H9 (cell line): ENCODE measurements at regions not wholly inside any gene's neighbourhood (a gene's known extent, or its start where the extent isn't known, plus 50 kb on each side); places are given as distances from the start of the nearest gene placed in this dataset.

ENCODE experiments used
- DNase-seq: peaks from one replicate; pipeline ENCODE4 v3.0.0-alpha.2; 2017
- H2AFZ ChIP-seq: one replicate; pipeline ENCODE4 v1.6.1; 2013; ENCODE audit warnings: mild to moderate bottlenecking, low read length, control low read depth, moderate library complexity
- H2AK5ac ChIP-seq: 2 replicates; pipeline ENCODE4 v1.6.1; 2013; ENCODE audit warnings: low read length, control low read depth, mixed read lengths; ENCODE audit not compliant: insufficient read length
- H2BK120ac ChIP-seq: one replicate; pipeline ENCODE4 v1.6.1; 2013; ENCODE audit warnings: low read depth, mild to moderate bottlenecking, low read length, control low read depth, inconsistent platforms; ENCODE audit not compliant: poor library complexity, severe bottlenecking
- H2BK12ac ChIP-seq: 2 replicates; pipeline ENCODE4 v1.6.1; 2013; ENCODE audit warnings: low read length, control low read depth, mixed read lengths, low read depth; ENCODE audit not compliant: insufficient read length
- H2BK15ac ChIP-seq: 2 replicates; pipeline ENCODE4 v1.6.1; 2013; ENCODE audit warnings: low read depth, low read length, control low read depth
- H2BK20ac ChIP-seq: one replicate; pipeline ENCODE4 v1.6.1; 2013; ENCODE audit warnings: low read depth, mild to moderate bottlenecking, low read length, control low read depth, inconsistent platforms; ENCODE audit not compliant: poor library complexity, severe bottlenecking
- H2BK5ac ChIP-seq: 2 replicates; pipeline ENCODE4 v1.6.1; 2013; ENCODE audit warnings: low read length, control low read depth, mixed read lengths; ENCODE audit not compliant: insufficient read length
- H3K14ac ChIP-seq: 2 replicates; pipeline ENCODE4 v1.6.1; 2013; ENCODE audit warnings: low read length, control low read depth; ENCODE audit not compliant: insufficient read depth
- H3K18ac ChIP-seq: 2 replicates; pipeline ENCODE4 v1.6.1; 2013; ENCODE audit warnings: low read depth, mild to moderate bottlenecking, mixed read lengths, low read length, control low read depth; ENCODE audit not compliant: insufficient read length
- H3K23ac ChIP-seq: 2 replicates; pipeline ENCODE4 v1.6.1; 2013; ENCODE audit warnings: low read length, control low read depth, mixed read lengths, low read depth; ENCODE audit not compliant: insufficient read length
- H3K23me2 ChIP-seq: 2 replicates; pipeline ENCODE4 v1.6.1; 2013; ENCODE audit warnings: low read depth, mild to moderate bottlenecking, mixed read lengths, low read length, control low read depth; ENCODE audit not compliant: insufficient read length, poor library complexity, severe bottlenecking
- H3K27ac ChIP-seq: 2 replicates; pipeline ENCODE4 v1.5.1; 2013; ENCODE audit warnings: low read length, control low read depth, mixed read lengths, low read depth; ENCODE audit not compliant: insufficient read length
- H3K27me3 ChIP-seq: 2 replicates; pipeline ENCODE4 v1.6.1; 2013; ENCODE audit warnings: low read length, control low read depth, inconsistent platforms; ENCODE audit not compliant: insufficient read depth
- H3K4ac ChIP-seq: 2 replicates; pipeline ENCODE4 v1.6.1; 2013; ENCODE audit warnings: low read depth, mild to moderate bottlenecking, control low read depth, inconsistent platforms, low read length, moderate library complexity
- H3K4me1 ChIP-seq: 2 replicates; pipeline ENCODE4 v1.6.1; 2013; ENCODE audit warnings: low read length, control low read depth, inconsistent platforms; ENCODE audit not compliant: insufficient read depth
- H3K4me2 ChIP-seq: 2 replicates; pipeline ENCODE4 v1.6.1; 2013; ENCODE audit warnings: low read length, control low read depth, mixed read lengths; ENCODE audit not compliant: insufficient read length, insufficient read depth
- H3K56ac ChIP-seq: 2 replicates; pipeline ENCODE4 v1.6.1; 2013; ENCODE audit warnings: low read depth, mild to moderate bottlenecking, mixed read lengths, low read length, control low read depth; ENCODE audit not compliant: insufficient read length
- H3K79me1 ChIP-seq: 2 replicates; pipeline ENCODE4 v1.6.1; 2013; ENCODE audit warnings: low read depth, mild to moderate bottlenecking, moderate library complexity, low read length, control low read depth, inconsistent platforms; ENCODE audit not compliant: insufficient read depth, poor library complexity, severe bottlenecking
- H3K79me2 ChIP-seq: 2 replicates; pipeline ENCODE4 v1.6.1; 2013; ENCODE audit warnings: low read length, control low read depth, inconsistent platforms; ENCODE audit not compliant: insufficient read depth
- H3K9ac ChIP-seq: 2 replicates; pipeline ENCODE4 v1.6.1; 2013; ENCODE audit warnings: low read length, control low read depth, mixed read lengths; ENCODE audit not compliant: insufficient read length; ENCODE audit errors: extremely low read depth
- H3K9me3 ChIP-seq: one replicate; pipeline ENCODE4 v1.6.1; 2013; ENCODE audit warnings: low read depth, low read length, inconsistent platforms; ENCODE audit not compliant: control insufficient read depth
- H3T11ph ChIP-seq: one replicate; pipeline ENCODE4 v1.6.1; 2013; ENCODE audit warnings: mild to moderate bottlenecking, low read length, control low read depth, inconsistent platforms
- H4K20me1 ChIP-seq: one replicate; pipeline ENCODE4 v1.6.1; 2013; ENCODE audit not compliant: control insufficient read depth, insufficient read length, insufficient read depth
- H4K5ac ChIP-seq: 2 replicates; pipeline ENCODE4 v1.6.1; 2013; ENCODE audit warnings: low read depth, mild to moderate bottlenecking, mixed read lengths, low read length, control low read depth; ENCODE audit not compliant: insufficient read length
- H4K8ac ChIP-seq: replicated peaks from 2 replicates; pipeline ENCODE4 v1.6.1; 2013; ENCODE audit warnings: low read length, control low read depth, mixed read lengths, low read depth; ENCODE audit not compliant: insufficient read length
- H4K91ac ChIP-seq: 2 replicates; pipeline ENCODE4 v1.6.1; 2013; ENCODE audit warnings: low read depth, mild to moderate bottlenecking, moderate library complexity, mixed read lengths, low read length, control low read depth; ENCODE audit not compliant: insufficient read length
- H3K27ac Mint-ChIP-seq, 3 experiments: 2 replicates in 2 of 3; 3 replicates in 1 of 3; pipeline ENCODE4 v1.8.0; 2020 to 2021; ENCODE audit warnings: mixed read lengths in 3 of 3, mild to moderate bottlenecking in 1 of 3, moderate library complexity in 1 of 3
- H3K27me3 Mint-ChIP-seq: 2 replicates; pipeline ENCODE4 v1.8.0; 2021; ENCODE audit warnings: low read depth, mild to moderate bottlenecking, moderate library complexity, mixed read lengths
- H3K36me3 Mint-ChIP-seq, 3 experiments: 2 replicates in 2 of 3; 3 replicates in 1 of 3; pipeline ENCODE4 v1.8.0; 2020 to 2021; ENCODE audit warnings: low read depth in 3 of 3, mixed read lengths in 3 of 3; ENCODE audit not compliant: insufficient read depth in 1 of 3
- H3K4me1 Mint-ChIP-seq, 2 experiments: 2 replicates each; pipeline ENCODE4 v1.8.0; 2020; ENCODE audit warnings: mixed read lengths in 2 of 2
- H3K4me3 Mint-ChIP-seq, 2 experiments: 2 replicates in 1 of 2; 3 replicates in 1 of 2; pipeline ENCODE4 v1.8.0; 2020 to 2021; ENCODE audit warnings: mild to moderate bottlenecking in 2 of 2, mixed read lengths in 2 of 2, moderate library complexity in 1 of 2
- H3K9me3 Mint-ChIP-seq, 2 experiments: 2 replicates in 1 of 2; 3 replicates in 1 of 2; pipeline ENCODE4 v1.8.0; 2020; ENCODE audit warnings: mild to moderate bottlenecking in 2 of 2, mixed read lengths in 2 of 2, moderate library complexity in 1 of 2
- WGBS: extraction: QIAGEN DNeasy Blood & Tissue Kit; methylation state at CpG from one replicate; pipeline ENCODE4 v1.1.7; 2013; ENCODE audit warnings: missing lambda C conversion rate, low lambda C conversion rate, mixed read lengths; ENCODE audit not compliant: insufficient read length; ENCODE audit errors: extremely low coverage; 5-methylcytosine and 5-hydroxymethylcytosine counted together
- TF ChIP-seq, protein P1 (sequence below): fragments of 200-600 bp; sonication (generic); conservative IDR thresholded peaks from 3 replicates; pipeline ENCODE4 v1.8.0; 2021; ENCODE audit warnings: antibody characterized with exemption, mild to moderate bottlenecking

- no peaks in the 10 kb centered on the region for H3K79me2 ChIP-seq
- no peak overlapping the region for H4K91ac ChIP-seq
- no peaks in the 10 kb centered on the region for H3K36me3 Mint-ChIP-seq
- H4K20me1 ChIP-seq = no peaks in the 10 kb centered on the region
- no peak overlapping the region for H4K5ac ChIP-seq
- H3K27me3 ChIP-seq = no peaks in the 10 kb centered on the region
- no peak for DNase-seq
- no peak overlapping the region for H2BK5ac ChIP-seq
- H2BK15ac ChIP-seq = no peak overlapping the region
- H3K9me3 ChIP-seq = no peaks in the 10 kb centered on the region
- H2BK20ac ChIP-seq = no peak overlapping the region
- H3K9ac ChIP-seq = no peak overlapping the region
- WGBS = no CpG with 5 or more reads among the region's 2 CpGs
- H3K14ac ChIP-seq = no peak overlapping the region
- no peaks in the 10 kb centered on the region for H3K23me2 ChIP-seq
- H3K4me2 ChIP-seq = no peak overlapping the region
- no peak overlapping the region for H4K8ac ChIP-seq
- no peak overlapping the region for H2AK5ac ChIP-seq
- no peak overlapping the region for H3K18ac ChIP-seq
- no peaks in the 10 kb centered on the region for H3K27me3 Mint-ChIP-seq
- no peak overlapping the region for H3K56ac ChIP-seq
- no peak overlapping the region for H2BK12ac ChIP-seq
- no peaks in the 10 kb centered on the region for H3K4me1 Mint-ChIP-seq
- H3K9me3 Mint-ChIP-seq = peaks cover 2 to 6% of the 10 kb centered on the region in 2 experiments; a peak in 4 of 5 replicates
- no peak overlapping the region for H3K27ac Mint-ChIP-seq
- no peak overlapping the region for H3K4me3 Mint-ChIP-seq
- no peak overlapping the region for H3T11ph ChIP-seq
- H3K79me1 ChIP-seq = no peaks in the 10 kb centered on the region
- H2AFZ ChIP-seq = no peak overlapping the region
- H3K27ac ChIP-seq = no peak overlapping the region
- no peaks in the 10 kb centered on the region; the same call in 1 of the 2 replicates for H3K4me1 ChIP-seq
- H3K23ac ChIP-seq = no peak overlapping the region
- H2BK120ac ChIP-seq = no peak overlapping the region
- H3K4ac ChIP-seq = no peak overlapping the region
- TF ChIP-seq, protein P1, sequence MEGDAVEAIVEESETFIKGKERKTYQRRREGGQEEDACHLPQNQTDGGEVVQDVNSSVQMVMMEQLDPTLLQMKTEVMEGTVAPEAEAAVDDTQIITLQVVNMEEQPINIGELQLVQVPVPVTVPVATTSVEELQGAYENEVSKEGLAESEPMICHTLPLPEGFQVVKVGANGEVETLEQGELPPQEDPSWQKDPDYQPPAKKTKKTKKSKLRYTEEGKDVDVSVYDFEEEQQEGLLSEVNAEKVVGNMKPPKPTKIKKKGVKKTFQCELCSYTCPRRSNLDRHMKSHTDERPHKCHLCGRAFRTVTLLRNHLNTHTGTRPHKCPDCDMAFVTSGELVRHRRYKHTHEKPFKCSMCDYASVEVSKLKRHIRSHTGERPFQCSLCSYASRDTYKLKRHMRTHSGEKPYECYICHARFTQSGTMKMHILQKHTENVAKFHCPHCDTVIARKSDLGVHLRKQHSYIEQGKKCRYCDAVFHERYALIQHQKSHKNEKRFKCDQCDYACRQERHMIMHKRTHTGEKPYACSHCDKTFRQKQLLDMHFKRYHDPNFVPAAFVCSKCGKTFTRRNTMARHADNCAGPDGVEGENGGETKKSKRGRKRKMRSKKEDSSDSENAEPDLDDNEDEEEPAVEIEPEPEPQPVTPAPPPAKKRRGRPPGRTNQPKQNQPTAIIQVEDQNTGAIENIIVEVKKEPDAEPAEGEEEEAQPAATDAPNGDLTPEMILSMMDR = no peak
Observed at GRCh38 chr10:56632537-56632936, 271.5 kb upstream of the ZWINT start.
